ENCODE measurements at regions not wholly inside any gene's neighbourhood (a gene's known extent, or its start where the extent isn't known, plus 50 kb on each side); places are given as distances from the start of the nearest gene placed in this dataset.

- Histone ChIP-seq H3K4me1 (no peaks in the 10 kb centered on the region), H3K27me3 (no peaks in the 10 kb centered on the region), H3K4me3 (ENCODE audit: low read depth, low read length) (no peak overlapping the region), H3K36me3 (no peaks in the 10 kb centered on the region), H3K9me3 (no peaks in the 10 kb centered on the region)
- no peak for DNase-seq
- TF ChIP-seq CTCF (IDR thresholded peaks at IDR 0.05; ENCODE audit: low read depth, low read length): no peak
Measured at GRCh38 chr11:32280339-32280738, 155.0 kb downstream of the WT1 start.

- no peaks in the 10 kb centered on the region for H3K9me3 ChIP-seq
- no peaks in the 10 kb centered on the region for H3K27me3 ChIP-seq
- peak; percentile 42 for TF ChIP-seq CTCF (IDR thresholded peaks at IDR 0.05; ENCODE audit: low read depth, low read length)
- DNase-seq: peak; percentile 6
- H3K4me1 ChIP-seq: no peaks in the 10 kb centered on the region
- H3K36me3 ChIP-seq: no peaks in the 10 kb centered on the region
- H3K4me3 ChIP-seq (ENCODE audit: low read depth, low read length): no peak overlapping the region
Measured at GRCh38 chr11:32288276-32288675, 147.1 kb downstream of the WT1 start.

GRCh38 chr11:32289701-32290100 is 145.6 kb downstream of the WT1 start:
- H3K4me1 ChIP-seq: no peaks in the 10 kb centered on the region

GRCh38 chr11:32290783-32291182 is 144.6 kb downstream of the WT1 start:
- Histone ChIP-seq H3K27me3 (no peaks in the 10 kb centered on the region), H3K36me3 (no peaks in the 10 kb centered on the region), H3K9me3 (no peaks in the 10 kb centered on the region), H3K4me3 (ENCODE audit: low read depth, low read length) (no peak overlapping the region), H3K4me1 (no peaks in the 10 kb centered on the region)
- TF ChIP-seq CTCF (IDR thresholded peaks at IDR 0.05; ENCODE audit: low read depth, low read length): no peak
- no peak for DNase-seq

More at GRCh38 chr11:32289701-32290100, 145.6 kb downstream of the WT1 start:
- Histone ChIP-seq H3K9me3 (no peaks in the 10 kb centered on the region), H3K4me3 (ENCODE audit: low read depth, low read length) (no peak overlapping the region), H3K27me3 (no peaks in the 10 kb centered on the region), H3K36me3 (no peaks in the 10 kb centered on the region)
- no peak for DNase-seq
- TF ChIP-seq CTCF (IDR thresholded peaks at IDR 0.05; ENCODE audit: low read depth, low read length): no peak

- Histone ChIP-seq H3K27me3 (no peaks in the 10 kb centered on the region), H3K4me1 (no peaks in the 10 kb centered on the region), H3K36me3 (no peaks in the 10 kb centered on the region), H3K9me3 (no peaks in the 10 kb centered on the region), H3K4me3 (ENCODE audit: low read depth, low read length) (no peak overlapping the region)
- DNase-seq: peak; percentile 22
- TF ChIP-seq CTCF (IDR thresholded peaks at IDR 0.05; ENCODE audit: low read depth, low read length): peak; percentile 41
Measured at GRCh38 chr11:32297611-32298011, 137.7 kb downstream of the WT1 start.

GRCh38 chr11:32302826-32303225 is 132.5 kb downstream of the WT1 start:
- no peak for TF ChIP-seq CTCF (IDR thresholded peaks at IDR 0.05; ENCODE audit: low read depth, low read length)
- Histone ChIP-seq H3K27me3 (no peaks in the 10 kb centered on the region), H3K9me3 (no peaks in the 10 kb centered on the region), H3K36me3 (no peaks in the 10 kb centered on the region), H3K4me3 (ENCODE audit: low read depth, low read length) (no peak overlapping the region), H3K4me1 (no peaks in the 10 kb centered on the region)
- no peak for DNase-seq

All from BE2C (cell line).